Suprapubic skin (tissue), 4 donors: ENCODE measurements at regions not wholly inside any gene's neighbourhood (a gene's known extent, or its start where the extent isn't known, plus 50 kb on each side); places are given as distances from the start of the nearest gene placed in this dataset.

ENCODE experiments used
- DNase-seq, 2 donors: peaks; one replicate each; pipeline ENCODE4 v3.0.0-alpha.2; 2019; ENCODE audit warnings: low spot score in 2 of 2
- H3K27ac ChIP-seq: fragments of 200-600 bp; sonication (generic); one replicate; pipeline ENCODE4 v1.5.1; 2019
- H3K27me3 ChIP-seq: fragments of 200-600 bp; sonication (generic); one replicate; pipeline ENCODE4 v1.5.1; 2019
- H3K36me3 ChIP-seq: fragments of 200-600 bp; sonication (generic); one replicate; pipeline ENCODE4 v1.5.1; 2019
- H3K4me1 ChIP-seq: fragments of 200-600 bp; sonication (generic); one replicate; pipeline ENCODE4 v1.5.1; 2019
- H3K4me3 ChIP-seq: fragments of 200-600 bp; sonication (generic); one replicate; pipeline ENCODE4 v1.5.1; 2019; ENCODE audit warnings: mild to moderate bottlenecking
- H3K9me3 ChIP-seq: fragments of 200-600 bp; sonication (generic); one replicate; pipeline ENCODE4 v1.5.1; 2019
- CTCF ChIP-seq, 2 donors: fragments of 200-600 bp in 1 of 2; fragments of 450-650 bp in 1 of 2; sonication (generic) in 1 of 2; IDR thresholded peaks; one replicate each; pipeline ENCODE4 v1.5.1; 2016 to 2019; ENCODE audit warnings: antibody characterized with exemption in 2 of 2, mild to moderate bottlenecking in 1 of 2, moderate library complexity in 1 of 2
- EP300 ChIP-seq: sonication (generic); formaldehyde crosslinking; IDR thresholded peaks from one replicate; pipeline ENCODE4 v1.6.1; 2017; ENCODE audit warnings: antibody characterized with exemption
- POLR2A ChIP-seq, 2 donors: fragments of 450-650 bp; IDR thresholded peaks; one replicate each; pipeline ENCODE4 v1.6.1; 2017; ENCODE audit warnings: antibody characterized with exemption in 2 of 2, mild to moderate bottlenecking in 2 of 2, moderate library complexity in 2 of 2
- POLR2AphosphoS5 ChIP-seq, 3 donors: sonication (generic); formaldehyde crosslinking; IDR thresholded peaks; one replicate each; pipeline ENCODE4 v1.6.1; 2017; ENCODE audit warnings: antibody characterized with exemption in 3 of 3
- WGBS: methylation state at CpG from one replicate; pipeline ENCODE4 v1.1.5; 2018; 5-methylcytosine and 5-hydroxymethylcytosine counted together

DNA sequence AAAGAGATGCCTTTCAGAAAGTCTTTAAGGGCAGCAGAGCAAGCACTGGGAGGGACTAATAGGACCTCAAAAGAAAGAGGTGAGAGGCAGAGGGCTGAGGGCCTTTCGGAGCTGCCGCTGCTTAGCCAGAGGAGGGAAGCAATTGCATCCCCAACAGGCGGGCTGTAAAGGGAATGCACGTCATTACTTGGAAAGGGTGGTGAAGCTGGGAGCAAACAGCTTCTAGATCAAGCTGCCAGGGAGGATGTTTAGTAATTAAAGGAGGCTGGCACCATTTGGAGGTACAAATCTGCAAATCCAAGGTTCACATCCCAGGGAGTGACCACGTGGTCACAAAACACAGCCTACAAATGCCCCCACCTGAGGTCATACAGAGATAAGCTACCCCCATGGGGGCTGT, 429.0 kb upstream of the RBFOX1 start:
- H3K9me3 ChIP-seq, result no peaks in the 10 kb centered on the region
- H3K36me3 ChIP-seq, result no peaks in the 10 kb centered on the region
- WGBS, result 62% methylated on average over 5 of the region's 5 CpGs
- no peaks in the 10 kb centered on the region for H3K27me3 ChIP-seq
- TF ChIP-seq POLR2A (IDR thresholded peaks at IDR 0.05), result no peak
- no peak for TF ChIP-seq CTCF (IDR thresholded peaks at IDR 0.05)
- no peak for TF ChIP-seq EP300
- TF ChIP-seq POLR2AphosphoS5 (IDR thresholded peaks at IDR 0.05), result no peak
- H3K4me1 ChIP-seq, result no peaks in the 10 kb centered on the region
- no peak for DNase-seq
- H3K27ac ChIP-seq, result no peak overlapping the region
- no peak overlapping the region for H3K4me3 ChIP-seq

DNA sequence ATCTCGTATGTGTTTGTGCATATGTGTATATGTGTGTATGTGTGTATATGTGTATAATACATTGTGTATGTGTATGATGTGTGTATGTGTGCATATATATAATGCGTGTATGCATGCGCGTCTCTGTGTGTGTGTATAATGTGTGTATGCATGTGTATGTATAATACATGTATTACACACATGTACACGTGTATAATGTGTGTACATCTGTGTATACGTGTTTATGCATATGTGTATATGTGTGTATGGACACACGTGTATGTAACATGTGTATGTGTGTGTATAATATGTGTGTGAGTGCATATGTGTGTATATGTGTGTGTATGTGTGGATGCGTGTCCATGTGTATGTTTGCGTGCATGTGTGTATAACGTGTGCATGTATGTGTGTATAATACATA, 433.7 kb upstream of the RBFOX1 start:
- Histone ChIP-seq H3K4me3 (no peak overlapping the region), H3K36me3 (no peaks in the 10 kb centered on the region), H3K9me3 (no peaks in the 10 kb centered on the region), H3K27me3 (no peaks in the 10 kb centered on the region), H3K27ac (no peak overlapping the region), H3K4me1 (no peaks in the 10 kb centered on the region)
- DNase-seq, result no peak
- WGBS, result 85% methylated on average over 10 of the region's 10 CpGs
- TF ChIP-seq CTCF (IDR thresholded peaks at IDR 0.05) (no peak), POLR2AphosphoS5 (IDR thresholded peaks at IDR 0.05) (no peak), POLR2A (IDR thresholded peaks at IDR 0.05) (no peak), EP300 (no peak)

- Histone ChIP-seq H3K27ac (no peak overlapping the region), H3K4me3 (no peak overlapping the region), H3K36me3 (no peaks in the 10 kb centered on the region), H3K9me3 (no peaks in the 10 kb centered on the region), H3K27me3 (no peaks in the 10 kb centered on the region), H3K4me1 (no peaks in the 10 kb centered on the region)
- TF ChIP-seq POLR2A (IDR thresholded peaks at IDR 0.05) (no peak), CTCF (IDR thresholded peaks at IDR 0.05) (no peak), EP300 (no peak), POLR2AphosphoS5 (IDR thresholded peaks at IDR 0.05) (no peak)
- 67% methylated on average over 8 of the region's 8 CpGs for WGBS
- DNase-seq, result no peak
Measured at GRCh38 chr16:6897876-6898485, 434.7 kb upstream of the RBFOX1 start.

DNA sequence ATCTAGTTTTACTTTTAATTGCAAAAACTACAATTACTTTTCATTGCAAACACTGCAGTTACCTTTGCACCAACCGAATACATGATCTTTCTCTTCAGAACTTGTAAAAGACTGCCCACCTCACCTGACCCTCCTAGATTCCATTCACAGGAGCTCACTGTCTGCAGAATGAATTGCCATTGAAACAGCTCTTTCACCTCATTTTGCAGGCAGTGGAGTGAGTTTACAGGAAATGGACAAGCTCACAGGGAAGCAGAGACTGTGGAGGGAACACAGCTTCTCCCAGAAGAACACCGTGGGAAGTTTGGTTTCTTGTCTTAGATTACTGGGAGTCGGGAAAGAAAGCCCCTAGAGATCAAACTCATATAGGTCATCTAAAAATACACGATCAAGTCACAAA, 439.7 kb upstream of the RBFOX1 start:
- no peak overlapping the region for H3K4me3 ChIP-seq
- TF ChIP-seq EP300, result no peak
- TF ChIP-seq POLR2A (IDR thresholded peaks at IDR 0.05), result no peak
- TF ChIP-seq CTCF (IDR thresholded peaks at IDR 0.05), result no peak
- TF ChIP-seq POLR2AphosphoS5 (IDR thresholded peaks at IDR 0.05), result no peak
- H3K27me3 ChIP-seq, result no peaks in the 10 kb centered on the region
- H3K4me1 ChIP-seq, result no peaks in the 10 kb centered on the region
- no peak overlapping the region for H3K27ac ChIP-seq
- H3K36me3 ChIP-seq, result no peaks in the 10 kb centered on the region
- WGBS, result 49% methylated on average over 4 of the region's 4 CpGs
- no peaks in the 10 kb centered on the region for H3K9me3 ChIP-seq
- no peak for DNase-seq

- H3K36me3 ChIP-seq, result no peaks in the 10 kb centered on the region
- H3K9me3 ChIP-seq, result no peaks in the 10 kb centered on the region
- no peaks in the 10 kb centered on the region for H3K4me1 ChIP-seq
- H3K27ac ChIP-seq, result no peak overlapping the region
- DNase-seq, result no peak
- no peaks in the 10 kb centered on the region for H3K27me3 ChIP-seq
- TF ChIP-seq CTCF (IDR thresholded peaks at IDR 0.05), result no peak
- TF ChIP-seq POLR2A (IDR thresholded peaks at IDR 0.05), result no peak
- no peak for TF ChIP-seq POLR2AphosphoS5 (IDR thresholded peaks at IDR 0.05)
- 35% methylated on average over 2 of the region's 2 CpGs for WGBS
- H3K4me3 ChIP-seq, result no peak overlapping the region
Measured at GRCh38 chr16:6891496-6891895, 441.1 kb upstream of the RBFOX1 start.
